Gastroesophageal sphincter (tissue), 4 donors: ENCODE measurements at regions not wholly inside any gene's neighbourhood (a gene's known extent, or its start where the extent isn't known, plus 50 kb on each side); places are given as distances from the start of the nearest gene placed in this dataset.
A peak's percentile ranks its signal among the peaks of the same experiment; 100 is the strongest.

Experiments
- ATAC-seq: fragments of 150-250 bp; one replicate; pipeline ENCODE4 v1.9.1; 2016; ENCODE audit warnings: mild to moderate bottlenecking, moderate library complexity
- H3K27ac ChIP-seq, 4 donors: fragments of 200-600 bp; sonication (generic) in 3 of 4; 1 replicate in 3 of 4; 2 replicates in 1 of 4; pipeline ENCODE4 v1.5.1; 2016 to 2019
- H3K27me3 ChIP-seq: fragments of 200-600 bp; sonication (generic); one replicate; pipeline ENCODE4 v1.5.1; 2019
- H3K36me3 ChIP-seq, 2 donors: fragments of 200-600 bp; sonication (generic); one replicate each; pipeline ENCODE4 v1.5.1; 2019; ENCODE audit warnings: control low read depth in 1 of 2
- H3K4me1 ChIP-seq, 3 donors: fragments of 200-600 bp; sonication (generic); 1 replicate in 2 of 3; 2 replicates in 1 of 3; pipeline ENCODE4 v1.5.1; 2016 to 2019; ENCODE audit warnings: control low read depth in 2 of 3
- H3K4me3 ChIP-seq, 2 donors: fragments of 200-600 bp; sonication (generic); one replicate each; pipeline ENCODE4 v1.5.1; 2019; ENCODE audit warnings: mild to moderate bottlenecking in 1 of 2, moderate library complexity in 1 of 2
- H3K9me3 ChIP-seq, 3 donors: fragments of 200-600 bp; sonication (generic); one replicate each; pipeline ENCODE4 v1.5.1; 2017 to 2019; ENCODE audit warnings: control low read depth in 2 of 3
- CTCF ChIP-seq, 4 experiments: fragments of 200-600 bp in 2 of 4; fragments of 450-650 bp in 2 of 4; sonication (generic) in 1 of 4; IDR thresholded peaks; one replicate each; pipeline ENCODE4 v1.5.1; 2017 to 2019; ENCODE audit warnings: antibody characterized with exemption in 4 of 4, mild to moderate bottlenecking in 2 of 4, moderate library complexity in 2 of 4
- EP300 ChIP-seq: sonication (generic); formaldehyde crosslinking; IDR thresholded peaks from one replicate; pipeline ENCODE4 v1.6.1; 2017; ENCODE audit warnings: antibody characterized with exemption, mild to moderate bottlenecking
- POLR2A ChIP-seq, 2 donors: fragments of 450-650 bp; IDR thresholded peaks; one replicate each; pipeline ENCODE4 v1.6.1; 2017; ENCODE audit warnings: antibody characterized with exemption in 2 of 2, mild to moderate bottlenecking in 2 of 2, moderate library complexity in 1 of 2
- POLR2AphosphoS5 ChIP-seq: sonication (generic); formaldehyde crosslinking; IDR thresholded peaks from one replicate; pipeline ENCODE4 v1.6.1; 2017; ENCODE audit warnings: antibody characterized with exemption
- WGBS, 2 donors: methylation state at CpG; one replicate each; pipeline ENCODE4 v1.1.5; 2018; ENCODE audit warnings: low coverage in 1 of 2; 5-methylcytosine and 5-hydroxymethylcytosine counted together

GRCh38 chr9:87255431-87256155 is 242.1 kb upstream of the DAPK1 start:
- Histone ChIP-seq H3K27ac (no peak overlapping the region), H3K4me1 (peaks cover 0 to 12% (median 0%) of the 10 kb centered on the region in 3 donors), H3K36me3 (no peaks in the 10 kb centered on the region), H3K9me3 (no peaks in the 10 kb centered on the region), H3K27me3 (no peaks in the 10 kb centered on the region), H3K4me3 (no peak overlapping the region)
- no peak for ATAC-seq
- TF ChIP-seq POLR2A (IDR thresholded peaks at IDR 0.05) (no peak), POLR2AphosphoS5 (peak; percentile 63)
- 51 to 55% methylated on average over 6 to 8 of the region's 11 CpGs for WGBS, 2 donors

- no peaks in the 10 kb centered on the region for H3K9me3 ChIP-seq
- no peaks in the 10 kb centered on the region for H3K36me3 ChIP-seq
- H3K27ac ChIP-seq, result no peak overlapping the region
- H3K27me3 ChIP-seq, result no peaks in the 10 kb centered on the region
- H3K4me3 ChIP-seq, result no peak overlapping the region
- TF ChIP-seq CTCF (IDR thresholded peaks at IDR 0.05) (no peak), POLR2AphosphoS5 (no peak), POLR2A (IDR thresholded peaks at IDR 0.05) (no peak), EP300 (no peak)
- H3K4me1 ChIP-seq, result peaks cover 0 to 12% (median 0%) of the 10 kb centered on the region in 3 donors
- ATAC-seq, result no peak
Observed at GRCh38 chr9:87256973-87257372, 240.7 kb upstream of the DAPK1 start.

- ATAC-seq, result no peak
- Histone ChIP-seq H3K36me3 (no peaks in the 10 kb centered on the region), H3K9me3 (no peaks in the 10 kb centered on the region), H3K27me3 (no peaks in the 10 kb centered on the region), H3K4me1 (peaks cover 0 to 12% (median 0%) of the 10 kb centered on the region in 3 donors), H3K4me3 (no peak overlapping the region), H3K27ac (no peak overlapping the region)
- TF ChIP-seq POLR2A (IDR thresholded peaks at IDR 0.05) (no peak), POLR2AphosphoS5 (no peak), EP300 (no peak), CTCF (IDR thresholded peaks at IDR 0.05) (no peak)
- WGBS, 2 donors, result 77% methylated on average over 14 to 18 of the region's 20 CpGs
Observed at GRCh38 chr9:87259543-87260518, 237.8 kb upstream of the DAPK1 start.

GRCh38 chr9:87263291-87263690 is 234.4 kb upstream of the DAPK1 start:
- Histone ChIP-seq H3K4me3 (no peak overlapping the region), H3K9me3 (no peaks in the 10 kb centered on the region), H3K27ac (no peak overlapping the region), H3K4me1 (peaks cover 0 to 13% (median 0%) of the 10 kb centered on the region in 3 donors), H3K36me3 (no peaks in the 10 kb centered on the region), H3K27me3 (no peaks in the 10 kb centered on the region)
- ATAC-seq, result no peak
- 75 to 90% methylated on average over 4 to 7 of the region's 9 CpGs for WGBS, 2 donors
- TF ChIP-seq CTCF (IDR thresholded peaks at IDR 0.05) (peak in 1 of 4 experiments; percentile 16), EP300 (no peak), POLR2A (IDR thresholded peaks at IDR 0.05) (no peak), POLR2AphosphoS5 (no peak)

- Histone ChIP-seq H3K4me1 (peaks cover 0 to 39% (median 5%) of the 10 kb centered on the region in 3 donors), H3K27ac (peak overlapping the region in 3 of 4 donors; percentile 67 to 72 (median 72)), H3K36me3 (no peaks in the 10 kb centered on the region), H3K4me3 (no peak overlapping the region), H3K9me3 (no peaks in the 10 kb centered on the region), H3K27me3 (no peaks in the 10 kb centered on the region)
- WGBS, 2 donors, result 88 to 100% methylated on average over 1 of the region's 1 CpG
- TF ChIP-seq EP300 (no peak), CTCF (IDR thresholded peaks at IDR 0.05) (no peak), POLR2AphosphoS5 (no peak), POLR2A (IDR thresholded peaks at IDR 0.05) (no peak)
- ATAC-seq, result no peak
Observed at GRCh38 chr9:87266697-87267096, 231.0 kb upstream of the DAPK1 start.
